ENCODE measurements at regions not wholly inside any gene's neighbourhood (a gene's known extent, or its start where the extent isn't known, plus 50 kb on each side); places are given as distances from the start of the nearest gene placed in this dataset.

DNA sequence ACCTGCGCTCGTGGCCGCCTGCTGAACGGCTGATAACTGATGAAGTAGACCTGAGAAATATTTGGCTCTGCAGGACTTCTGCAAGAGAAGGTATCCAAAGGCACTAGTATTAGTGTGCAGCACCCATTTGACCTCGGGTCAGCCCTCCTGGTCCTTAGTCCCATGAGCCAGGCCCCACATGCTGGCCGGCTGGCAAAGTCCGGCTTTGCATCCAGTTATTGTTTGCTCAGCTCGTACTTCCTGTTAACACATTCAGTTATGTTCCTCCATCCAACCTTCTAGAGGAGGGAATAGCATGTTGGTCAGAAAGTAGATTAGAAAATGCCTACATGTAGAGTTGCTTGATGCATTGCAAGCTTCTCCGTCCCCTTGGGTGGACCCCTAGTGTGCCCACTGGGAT lies 385.7 kb upstream of the RGMA start:
- no peak for FAIRE-seq
- no peak overlapping the region for H3K4me3 ChIP-seq
- WGBS, 2 donors: 48 to 51% methylated on average over 9 of the region's 9 CpGs
- H3K27ac ChIP-seq: no peak overlapping the region
- H3K9me3 ChIP-seq: no peaks in the 10 kb centered on the region
- TF ChIP-seq, protein P1, sequence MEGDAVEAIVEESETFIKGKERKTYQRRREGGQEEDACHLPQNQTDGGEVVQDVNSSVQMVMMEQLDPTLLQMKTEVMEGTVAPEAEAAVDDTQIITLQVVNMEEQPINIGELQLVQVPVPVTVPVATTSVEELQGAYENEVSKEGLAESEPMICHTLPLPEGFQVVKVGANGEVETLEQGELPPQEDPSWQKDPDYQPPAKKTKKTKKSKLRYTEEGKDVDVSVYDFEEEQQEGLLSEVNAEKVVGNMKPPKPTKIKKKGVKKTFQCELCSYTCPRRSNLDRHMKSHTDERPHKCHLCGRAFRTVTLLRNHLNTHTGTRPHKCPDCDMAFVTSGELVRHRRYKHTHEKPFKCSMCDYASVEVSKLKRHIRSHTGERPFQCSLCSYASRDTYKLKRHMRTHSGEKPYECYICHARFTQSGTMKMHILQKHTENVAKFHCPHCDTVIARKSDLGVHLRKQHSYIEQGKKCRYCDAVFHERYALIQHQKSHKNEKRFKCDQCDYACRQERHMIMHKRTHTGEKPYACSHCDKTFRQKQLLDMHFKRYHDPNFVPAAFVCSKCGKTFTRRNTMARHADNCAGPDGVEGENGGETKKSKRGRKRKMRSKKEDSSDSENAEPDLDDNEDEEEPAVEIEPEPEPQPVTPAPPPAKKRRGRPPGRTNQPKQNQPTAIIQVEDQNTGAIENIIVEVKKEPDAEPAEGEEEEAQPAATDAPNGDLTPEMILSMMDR (IDR thresholded peaks at IDR 0.05): no peak
- H3K27me3 ChIP-seq: no peaks in the 10 kb centered on the region
- intact Hi-C loops (cut with DNase I): no loop called here
- peak in 2 of 4 donors; percentile 49 to 57 for ATAC-seq
- no peaks in the 10 kb centered on the region for H3K36me3 ChIP-seq
- peaks cover 5 to 14% (median 12%) of the 10 kb centered on the region in 3 donors for H3K4me1 ChIP-seq
- DNase-seq: peak in 1 of 6 donors; percentile 57

DNA sequence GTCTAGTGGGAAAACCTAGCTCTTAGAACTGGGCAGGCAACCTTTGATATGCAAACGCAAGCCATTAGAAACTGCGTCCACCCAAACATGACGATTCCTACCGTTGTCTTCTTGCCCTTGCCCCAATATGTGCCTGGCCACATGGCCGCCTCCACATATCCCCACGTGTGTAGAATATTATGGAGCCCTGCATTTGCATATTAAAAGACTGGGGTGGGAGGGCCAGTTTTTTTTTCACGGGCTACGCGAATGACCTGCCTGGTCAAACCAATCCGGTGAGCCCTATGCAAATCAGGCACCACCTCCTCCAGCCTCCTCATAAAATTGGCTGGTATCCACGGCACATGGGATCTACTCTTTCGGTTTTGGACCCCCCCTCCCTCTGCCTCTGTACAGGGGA lies 381.0 kb upstream of the RGMA start:
- WGBS, 2 donors: 87 to 93% methylated on average over 12 of the region's 12 CpGs
- no peak for FAIRE-seq

DNA sequence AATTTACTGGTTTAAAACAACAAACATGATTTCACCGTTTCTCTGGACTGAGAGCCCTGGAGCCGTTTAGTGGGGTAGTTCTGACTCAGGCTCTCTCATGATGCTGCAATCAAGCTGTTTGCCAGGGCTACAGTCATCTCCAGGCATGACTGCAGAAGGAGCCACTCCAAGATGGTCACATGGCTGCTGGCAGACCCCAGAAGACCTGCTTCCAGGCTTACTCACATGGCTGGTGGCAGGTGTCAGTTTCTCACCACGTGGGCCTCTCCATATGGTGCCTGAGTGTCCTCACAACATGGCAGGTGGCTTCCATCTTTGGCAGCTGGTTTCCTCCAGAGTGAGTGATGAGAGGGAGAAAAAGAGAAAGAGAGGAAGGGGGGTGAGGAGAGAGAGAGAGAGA lies 378.3 kb upstream of the RGMA start:
- Histone ChIP-seq H3K9me3 (no peaks in the 10 kb centered on the region), H3K27me3 (no peaks in the 10 kb centered on the region), H3K36me3 (no peaks in the 10 kb centered on the region), H3K4me3 (no peak overlapping the region), H3K27ac (no peak overlapping the region), H3K4me1 (no peaks in the 10 kb centered on the region)
- peak in 3 of 6 donors; percentile 35 to 68 (median 59) for DNase-seq
- whole genome bisulfite sequencing, 2 donors: 30 to 31% methylated on average over 3 of the region's 3 CpGs
- no peak for FAIRE-seq
- TF ChIP-seq, protein P1 (IDR thresholded peaks at IDR 0.05): no peak
- peak; percentile 24 to 77 (median 72) for ATAC-seq
- intact Hi-C loops (cut with DNase I): no loop called here

More for the DNA sequence above, 381.0 kb upstream of the RGMA start:
- Histone ChIP-seq H3K4me3 (no peak overlapping the region), H3K27ac (no peak overlapping the region), H3K9me3 (no peaks in the 10 kb centered on the region), H3K36me3 (no peaks in the 10 kb centered on the region), H3K27me3 (no peaks in the 10 kb centered on the region), H3K4me1 (peaks cover 0 to 5% (median 0%) of the 10 kb centered on the region in 3 donors)
- ATAC-seq: no peak
- TF ChIP-seq, protein P1 (IDR thresholded peaks at IDR 0.05): no peak
- intact Hi-C loops (cut with DNase I): no loop called here
- no peak for DNase-seq

DNA sequence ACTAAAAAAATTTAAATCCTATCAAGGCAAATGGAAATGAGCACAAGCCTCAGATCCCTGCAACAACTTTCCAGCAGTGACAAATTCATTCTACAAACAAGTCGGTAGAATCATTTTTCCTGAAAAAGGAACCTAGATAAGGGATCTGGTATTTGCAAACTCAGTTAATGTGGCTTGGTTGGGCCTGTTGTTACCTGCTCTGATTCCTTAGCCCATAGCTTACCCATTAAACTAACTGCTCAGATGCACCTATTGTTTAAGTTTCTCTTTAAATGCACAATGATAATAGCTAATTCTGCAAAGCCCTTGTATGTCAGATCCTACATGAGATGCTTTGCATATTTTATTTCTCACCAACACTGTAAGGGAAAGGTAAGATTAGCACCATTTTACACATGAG lies 377.4 kb upstream of the RGMA start:
- FAIRE-seq (no peak), DNase-seq (no peak), ATAC-seq (no peak)
- no peak overlapping the region for H3K4me3 ChIP-seq
- TF ChIP-seq, protein P1 (IDR thresholded peaks at IDR 0.05): no peak
- H3K27ac ChIP-seq: no peak overlapping the region
- no peaks in the 10 kb centered on the region for H3K36me3 ChIP-seq
- 67 to 72% methylated on average over 1 of the region's 1 CpG for WGBS, 2 donors
- intact Hi-C loops (cut with DNase I): no loop called here
- H3K27me3 ChIP-seq: no peaks in the 10 kb centered on the region
- no peaks in the 10 kb centered on the region for H3K9me3 ChIP-seq
- H3K4me1 ChIP-seq: no peaks in the 10 kb centered on the region

DNA sequence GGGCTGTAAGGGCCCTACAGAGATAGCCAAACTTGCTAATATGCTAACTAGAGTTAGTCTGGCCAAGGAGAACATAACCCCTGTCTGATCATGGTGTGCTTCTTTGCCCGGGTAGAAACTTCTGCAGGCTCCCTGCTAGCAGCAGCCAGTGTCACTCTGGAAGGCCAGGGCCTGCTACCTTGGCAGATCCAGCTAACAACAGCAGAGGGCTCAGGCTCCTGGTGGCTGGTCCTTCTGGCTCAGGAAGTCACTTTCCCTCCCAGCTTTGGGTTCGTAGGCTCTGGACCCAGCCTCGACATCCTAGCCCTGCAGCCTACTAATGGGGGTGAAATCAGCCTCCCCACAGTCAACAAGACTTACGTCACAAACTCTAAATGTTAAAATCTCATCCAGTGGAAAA lies 373.7 kb upstream of the RGMA start:
- no peak overlapping the region for H3K27ac ChIP-seq
- H3K4me3 ChIP-seq: no peak overlapping the region
- no peaks in the 10 kb centered on the region for H3K27me3 ChIP-seq
- no peaks in the 10 kb centered on the region for H3K36me3 ChIP-seq
- H3K4me1 ChIP-seq: no peaks in the 10 kb centered on the region
- WGBS, 2 donors: 83 to 95% methylated on average over 4 of the region's 4 CpGs
- intact Hi-C loops (cut with DNase I): no loop called here
- no peaks in the 10 kb centered on the region for H3K9me3 ChIP-seq
- TF ChIP-seq, protein P1 (IDR thresholded peaks at IDR 0.05): no peak
- no peak for FAIRE-seq
- no peak for DNase-seq
- no peak for ATAC-seq
